ENCODE measurements at regions not wholly inside any gene's neighbourhood (a gene's known extent, or its start where the extent isn't known, plus 50 kb on each side); places are given as distances from the start of the nearest gene placed in this dataset.

GRCh38 chr6:85764844-85765243 is 122.2 kb upstream of the SYNCRIP start:
- TF ChIP-seq, protein P1, sequence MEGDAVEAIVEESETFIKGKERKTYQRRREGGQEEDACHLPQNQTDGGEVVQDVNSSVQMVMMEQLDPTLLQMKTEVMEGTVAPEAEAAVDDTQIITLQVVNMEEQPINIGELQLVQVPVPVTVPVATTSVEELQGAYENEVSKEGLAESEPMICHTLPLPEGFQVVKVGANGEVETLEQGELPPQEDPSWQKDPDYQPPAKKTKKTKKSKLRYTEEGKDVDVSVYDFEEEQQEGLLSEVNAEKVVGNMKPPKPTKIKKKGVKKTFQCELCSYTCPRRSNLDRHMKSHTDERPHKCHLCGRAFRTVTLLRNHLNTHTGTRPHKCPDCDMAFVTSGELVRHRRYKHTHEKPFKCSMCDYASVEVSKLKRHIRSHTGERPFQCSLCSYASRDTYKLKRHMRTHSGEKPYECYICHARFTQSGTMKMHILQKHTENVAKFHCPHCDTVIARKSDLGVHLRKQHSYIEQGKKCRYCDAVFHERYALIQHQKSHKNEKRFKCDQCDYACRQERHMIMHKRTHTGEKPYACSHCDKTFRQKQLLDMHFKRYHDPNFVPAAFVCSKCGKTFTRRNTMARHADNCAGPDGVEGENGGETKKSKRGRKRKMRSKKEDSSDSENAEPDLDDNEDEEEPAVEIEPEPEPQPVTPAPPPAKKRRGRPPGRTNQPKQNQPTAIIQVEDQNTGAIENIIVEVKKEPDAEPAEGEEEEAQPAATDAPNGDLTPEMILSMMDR (IDR thresholded peaks at IDR 0.05), result no peak
- TF ChIP-seq POLR2A (IDR thresholded peaks at IDR 0.05), result no peak

Measured in right lobe of liver (tissue), 4 donors.